Lower leg skin (tissue), 4 donors: ENCODE measurements at regions not wholly inside any gene's neighbourhood (a gene's known extent, or its start where the extent isn't known, plus 50 kb on each side); places are given as distances from the start of the nearest gene placed in this dataset.

Experiments
- DNase-seq, 2 donors: peaks; one replicate each; pipeline ENCODE4 v3.0.0-alpha.2; 2019; ENCODE audit warnings: low spot score in 2 of 2
- H3K4me3 ChIP-seq: fragments of 200-600 bp; sonication (generic); 2 replicates; pipeline ENCODE4 v1.5.1; 2017; ENCODE audit warnings: mild to moderate bottlenecking, low read depth; ENCODE audit not compliant: poor library complexity, severe bottlenecking
- POLR2A ChIP-seq, 2 donors: fragments of 450-650 bp; IDR thresholded peaks; one replicate each; pipeline ENCODE4 v1.6.1; 2016 to 2017; ENCODE audit warnings: antibody characterized with exemption in 2 of 2, mild to moderate bottlenecking in 1 of 2, moderate library complexity in 1 of 2
- WGBS, 2 donors: methylation state at CpG; one replicate each; pipeline ENCODE4 v1.1.5; 2018; 5-methylcytosine and 5-hydroxymethylcytosine counted together
- intact Hi-C: fragments of 100-400 bp; cut with DNase I; formaldehyde crosslinking; loops from one replicate; pipeline ENCODE4 v1.15.0; 2023; ENCODE audit warnings: low total_unique reads
- TF ChIP-seq, protein P1 (sequence below), 3 donors: fragments of 450-650 bp; IDR thresholded peaks; one replicate each; pipeline ENCODE4 v1.5.1; 2016; ENCODE audit warnings: antibody characterized with exemption in 3 of 3, mild to moderate bottlenecking in 3 of 3, moderate library complexity in 2 of 3

DNA sequence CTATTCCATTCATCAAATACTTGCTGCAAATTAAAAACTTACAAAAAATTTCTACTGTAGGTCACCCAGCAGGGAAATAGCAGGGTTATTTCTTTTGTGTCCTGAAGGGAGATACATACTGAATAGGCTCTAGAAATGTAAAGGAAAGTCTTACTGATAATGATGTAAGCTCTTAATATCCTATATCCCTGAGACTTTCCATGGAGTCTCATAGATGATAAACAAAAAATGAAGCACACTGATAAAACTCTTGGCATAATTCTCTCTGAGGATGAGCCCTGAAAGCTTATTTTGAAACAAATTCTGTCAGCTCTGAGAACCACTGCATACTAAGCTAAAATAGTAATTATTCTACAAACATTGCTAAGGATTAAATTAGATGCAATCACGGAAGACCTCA is 819.6 kb upstream of the PTPRD start:
- WGBS, 2 donors: 71 to 86% methylated on average over 1 of the region's 1 CpG
- TF ChIP-seq, protein P1, sequence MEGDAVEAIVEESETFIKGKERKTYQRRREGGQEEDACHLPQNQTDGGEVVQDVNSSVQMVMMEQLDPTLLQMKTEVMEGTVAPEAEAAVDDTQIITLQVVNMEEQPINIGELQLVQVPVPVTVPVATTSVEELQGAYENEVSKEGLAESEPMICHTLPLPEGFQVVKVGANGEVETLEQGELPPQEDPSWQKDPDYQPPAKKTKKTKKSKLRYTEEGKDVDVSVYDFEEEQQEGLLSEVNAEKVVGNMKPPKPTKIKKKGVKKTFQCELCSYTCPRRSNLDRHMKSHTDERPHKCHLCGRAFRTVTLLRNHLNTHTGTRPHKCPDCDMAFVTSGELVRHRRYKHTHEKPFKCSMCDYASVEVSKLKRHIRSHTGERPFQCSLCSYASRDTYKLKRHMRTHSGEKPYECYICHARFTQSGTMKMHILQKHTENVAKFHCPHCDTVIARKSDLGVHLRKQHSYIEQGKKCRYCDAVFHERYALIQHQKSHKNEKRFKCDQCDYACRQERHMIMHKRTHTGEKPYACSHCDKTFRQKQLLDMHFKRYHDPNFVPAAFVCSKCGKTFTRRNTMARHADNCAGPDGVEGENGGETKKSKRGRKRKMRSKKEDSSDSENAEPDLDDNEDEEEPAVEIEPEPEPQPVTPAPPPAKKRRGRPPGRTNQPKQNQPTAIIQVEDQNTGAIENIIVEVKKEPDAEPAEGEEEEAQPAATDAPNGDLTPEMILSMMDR (IDR thresholded peaks at IDR 0.05): no peak
- no peak for TF ChIP-seq POLR2A (IDR thresholded peaks at IDR 0.05)

DNA sequence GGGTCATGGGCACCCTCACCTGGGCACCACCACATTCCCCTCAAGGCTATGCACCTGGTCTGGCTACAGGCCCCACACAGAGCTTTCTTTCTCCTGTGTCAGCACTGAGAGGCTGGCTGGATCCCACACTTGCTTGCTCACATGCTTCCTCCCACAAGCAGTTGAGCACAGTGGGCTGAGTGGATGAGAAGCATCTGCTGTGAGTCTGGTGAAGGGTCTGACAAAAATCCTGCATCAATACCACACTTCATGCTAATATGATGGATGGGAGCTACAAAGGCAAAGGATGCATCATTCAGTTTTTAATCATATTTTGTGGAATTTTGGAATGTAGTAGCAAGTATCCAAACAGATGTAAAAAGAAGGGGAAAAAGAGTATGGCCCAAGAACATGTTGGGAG is 830.8 kb upstream of the PTPRD start:
- H3K4me3 ChIP-seq: no peak overlapping the region
- TF ChIP-seq POLR2A (IDR thresholded peaks at IDR 0.05): no peak
- TF ChIP-seq, protein P1 (IDR thresholded peaks at IDR 0.05): no peak
- no peak for DNase-seq
- intact Hi-C loops: no loop called here

More for the DNA sequence above, 819.6 kb upstream of the PTPRD start:
- DNase-seq: no peak
- no peak overlapping the region for H3K4me3 ChIP-seq
- intact Hi-C loops: no loop called here

DNA sequence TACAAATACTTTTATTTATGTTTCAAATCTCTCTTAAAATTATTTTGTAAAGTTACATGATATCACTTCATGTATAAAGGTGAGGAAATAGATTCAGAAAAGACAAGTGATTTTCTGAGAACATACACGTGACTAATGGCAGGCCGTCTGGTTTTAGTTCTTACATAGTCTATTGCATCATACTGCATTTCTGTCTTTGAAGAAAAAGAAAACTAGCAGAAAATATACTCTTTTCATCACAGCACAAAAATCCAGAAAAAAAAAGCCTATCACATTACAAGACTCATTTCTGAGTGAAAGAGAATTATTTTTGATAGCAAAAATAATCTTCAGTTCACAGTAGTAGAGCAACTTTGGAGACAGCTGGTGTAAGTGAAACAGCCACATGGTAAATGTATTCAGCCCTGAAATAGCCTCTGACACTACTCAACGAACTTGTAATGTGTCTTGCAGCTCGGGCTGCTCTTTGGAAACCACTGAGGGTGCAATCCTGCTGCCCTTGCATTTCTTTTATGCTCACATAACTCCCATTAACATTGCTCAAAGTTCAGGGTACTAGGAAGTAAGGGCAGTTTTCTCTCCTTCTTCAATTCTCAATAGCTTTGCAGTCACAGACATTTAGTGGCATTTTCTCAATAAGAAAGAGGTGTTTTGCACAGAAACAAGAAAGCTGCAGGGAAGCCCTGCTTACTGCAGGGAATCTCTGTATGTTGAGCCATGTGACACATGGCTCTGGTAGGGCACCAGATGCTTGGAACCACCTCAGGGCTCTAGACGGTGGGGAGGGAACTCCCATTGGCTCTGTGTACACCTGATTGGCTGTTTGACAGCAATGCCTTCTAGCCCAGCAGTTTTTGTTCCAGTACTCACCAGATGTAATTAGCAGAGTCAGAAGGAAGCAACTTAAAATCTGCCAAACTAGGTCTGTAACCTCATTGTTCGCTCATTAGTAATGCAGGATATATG is 845.3 kb upstream of the PTPRD start:
- WGBS, 2 donors: 25 to 29% methylated on average over 6 of the region's 6 CpGs
- H3K4me3 ChIP-seq: no peak overlapping the region
- no peak for DNase-seq
- intact Hi-C loops: no loop called here
- TF ChIP-seq POLR2A (IDR thresholded peaks at IDR 0.05): no peak
- TF ChIP-seq, protein P1 (IDR thresholded peaks at IDR 0.05): no peak

DNA sequence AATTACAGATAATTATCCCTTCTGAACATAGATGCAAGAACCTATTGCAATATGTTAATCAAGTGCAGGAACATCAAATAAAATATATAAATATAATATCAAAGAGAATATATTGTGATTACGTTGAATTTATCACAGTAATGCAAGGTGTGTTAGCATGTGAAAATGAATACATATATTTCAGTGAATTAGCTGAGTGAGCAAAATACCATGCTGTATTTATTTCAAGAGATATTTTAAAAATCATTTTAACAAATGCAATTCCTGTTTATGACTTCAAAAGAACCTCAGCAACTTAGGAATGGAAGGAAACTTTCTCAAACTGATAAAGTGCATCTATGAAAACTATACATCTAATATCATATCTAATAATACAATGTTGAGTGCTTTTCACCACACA is 856.9 kb upstream of the PTPRD start:
- no peak for DNase-seq
- 91 to 96% methylated on average over 1 of the region's 1 CpG for WGBS, 2 donors
- no peak overlapping the region for H3K4me3 ChIP-seq
- intact Hi-C loops: no loop called here
- TF ChIP-seq, protein P1 (IDR thresholded peaks at IDR 0.05): no peak
- no peak for TF ChIP-seq POLR2A (IDR thresholded peaks at IDR 0.05)

DNA sequence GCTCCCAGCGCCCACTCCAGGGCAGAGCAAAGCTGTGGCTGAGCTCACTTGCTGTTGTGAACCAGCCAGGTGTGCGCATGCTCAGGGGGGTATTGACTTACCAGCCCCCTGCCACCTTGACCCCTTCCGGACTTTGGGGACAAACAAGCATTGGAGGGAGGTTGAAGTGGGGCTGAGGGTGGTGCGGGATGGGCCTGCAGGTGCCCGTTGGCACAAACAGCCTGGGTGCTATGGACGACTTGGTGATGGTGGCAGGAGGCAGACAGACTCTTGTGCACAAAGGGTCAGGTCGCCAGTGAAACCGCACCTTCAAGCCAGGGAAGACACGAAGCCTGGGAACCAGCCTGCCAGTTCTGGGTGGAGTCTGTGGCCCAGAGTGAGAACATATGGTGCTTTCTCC is 858.5 kb upstream of the PTPRD start:
- no peak for DNase-seq
- intact Hi-C loops: no loop called here
- 85 to 89% methylated on average over 9 of the region's 9 CpGs for whole genome bisulfite sequencing, 2 donors
- no peak overlapping the region for H3K4me3 ChIP-seq
- no peak for TF ChIP-seq POLR2A (IDR thresholded peaks at IDR 0.05)
- TF ChIP-seq, protein P1 (IDR thresholded peaks at IDR 0.05): no peak
